ENCODE measurements at regions not wholly inside any gene's neighbourhood (a gene's known extent, or its start where the extent isn't known, plus 50 kb on each side); places are given as distances from the start of the nearest gene placed in this dataset.

- no peak for DNase-seq (ENCODE audit: low spot score)
- FAIRE-seq: no peak
Observed at GRCh38 chr6:110033101-110033500, 55.0 kb downstream of the GPR6 start.

GRCh38 chr6:110033749-110034666 is 55.9 kb downstream of the GPR6 start:
- no peak for DNase-seq (ENCODE audit: low spot score)
- no peak for FAIRE-seq

GRCh38 chr6:110034667-110035036 is 56.5 kb downstream of the GPR6 start:
- no peak for FAIRE-seq
- DNase-seq (ENCODE audit: low spot score): no peak

- no peak for FAIRE-seq
- no peak for DNase-seq (ENCODE audit: low spot score)
Observed at GRCh38 chr6:110035321-110035720, 57.2 kb downstream of the GPR6 start.

- FAIRE-seq (no peak), DNase-seq (ENCODE audit: low spot score) (no peak)
Observed at GRCh38 chr6:110036408-110037302, 58.5 kb downstream of the GPR6 start.

DNA sequence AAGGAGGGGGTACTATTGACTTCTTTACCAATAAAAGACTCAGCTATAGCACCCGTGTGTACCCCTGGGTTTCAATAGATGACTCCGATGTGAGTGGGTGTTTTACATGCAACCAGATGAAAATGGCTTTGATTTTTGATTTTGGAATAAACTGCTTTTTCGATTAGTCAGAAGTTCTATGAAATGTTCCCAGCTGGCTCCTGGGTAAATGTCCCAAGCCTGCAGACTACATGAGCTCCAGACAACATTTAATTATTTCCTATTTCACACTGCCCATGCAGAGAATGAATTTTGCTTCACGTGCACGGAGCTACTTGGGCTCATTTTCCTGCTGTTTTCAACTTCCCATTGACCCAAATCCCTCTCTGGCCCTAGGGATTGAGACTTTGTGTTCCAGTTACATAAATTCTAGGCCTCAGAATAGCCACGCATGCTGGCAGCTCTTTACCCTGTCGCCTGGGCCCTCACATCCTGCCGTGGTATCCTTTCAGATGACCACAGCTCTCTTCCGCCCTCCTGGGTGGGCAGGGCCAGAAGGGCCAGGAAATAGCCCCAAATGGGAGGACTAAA is 59.7 kb downstream of the GPR6 start:
- FAIRE-seq: no peak
- no peak for DNase-seq (ENCODE audit: low spot score)

GRCh38 chr6:110039364-110039980 is 61.4 kb downstream of the GPR6 start:
- FAIRE-seq: no peak
- DNase-seq (ENCODE audit: low spot score): peak; percentile 63

DNA sequence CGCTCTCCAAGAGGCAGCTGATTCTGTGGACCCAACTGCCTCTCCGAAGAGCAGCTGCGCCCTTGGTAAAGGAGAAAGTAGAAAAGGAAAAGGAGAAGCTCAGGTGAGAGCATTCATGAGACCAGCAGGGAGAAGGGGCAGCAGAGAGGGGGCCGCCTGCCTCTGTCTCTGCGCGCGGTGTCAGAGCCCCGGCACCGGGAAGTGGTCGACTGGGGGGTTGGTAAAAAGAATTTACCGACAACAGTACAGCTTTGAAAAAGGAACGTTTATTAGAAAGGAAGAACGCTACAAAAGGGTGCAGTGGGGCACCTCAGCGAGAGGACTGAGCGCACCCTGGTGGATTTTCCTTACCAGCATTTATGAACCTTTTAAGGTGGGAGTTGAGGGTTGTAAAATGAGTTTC is 61.9 kb downstream of the GPR6 start:
- DNase-seq (ENCODE audit: low spot score): no peak
- no peak for FAIRE-seq

GRCh38 chr6:110040716-110041115 is 62.6 kb downstream of the GPR6 start:
- DNase-seq (ENCODE audit: low spot score): no peak
- FAIRE-seq: no peak

DNA sequence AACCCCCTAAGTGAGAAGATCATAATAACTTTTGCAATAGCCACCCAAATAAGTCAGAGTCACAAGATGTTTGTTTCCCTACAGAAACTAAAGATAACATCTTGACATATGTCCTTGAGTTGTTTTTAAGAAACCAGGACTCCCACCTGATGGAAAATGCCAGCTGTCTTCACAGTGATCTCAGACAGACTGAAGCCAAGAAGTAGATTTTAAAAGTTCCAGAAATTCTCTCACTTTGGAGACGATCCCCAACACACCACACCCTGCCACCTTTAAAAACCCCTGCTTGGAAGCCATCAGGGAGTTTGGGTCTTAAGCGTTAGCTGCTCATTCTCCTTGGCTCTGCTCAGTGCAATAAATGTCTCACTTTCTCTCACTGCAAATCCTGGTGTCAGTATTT is 63.0 kb downstream of the GPR6 start:
- FAIRE-seq: no peak
- no peak for DNase-seq (ENCODE audit: low spot score)

GRCh38 chr6:110041830-110042229 is 63.7 kb downstream of the GPR6 start:
- FAIRE-seq: no peak

GRCh38 chr6:110042670-110043296 is 64.7 kb downstream of the GPR6 start:
- no peak for FAIRE-seq
- no peak for DNase-seq (ENCODE audit: low spot score)

More at GRCh38 chr6:110041830-110042229, 63.7 kb downstream of the GPR6 start:
- DNase-seq (ENCODE audit: low spot score): no peak

DNA sequence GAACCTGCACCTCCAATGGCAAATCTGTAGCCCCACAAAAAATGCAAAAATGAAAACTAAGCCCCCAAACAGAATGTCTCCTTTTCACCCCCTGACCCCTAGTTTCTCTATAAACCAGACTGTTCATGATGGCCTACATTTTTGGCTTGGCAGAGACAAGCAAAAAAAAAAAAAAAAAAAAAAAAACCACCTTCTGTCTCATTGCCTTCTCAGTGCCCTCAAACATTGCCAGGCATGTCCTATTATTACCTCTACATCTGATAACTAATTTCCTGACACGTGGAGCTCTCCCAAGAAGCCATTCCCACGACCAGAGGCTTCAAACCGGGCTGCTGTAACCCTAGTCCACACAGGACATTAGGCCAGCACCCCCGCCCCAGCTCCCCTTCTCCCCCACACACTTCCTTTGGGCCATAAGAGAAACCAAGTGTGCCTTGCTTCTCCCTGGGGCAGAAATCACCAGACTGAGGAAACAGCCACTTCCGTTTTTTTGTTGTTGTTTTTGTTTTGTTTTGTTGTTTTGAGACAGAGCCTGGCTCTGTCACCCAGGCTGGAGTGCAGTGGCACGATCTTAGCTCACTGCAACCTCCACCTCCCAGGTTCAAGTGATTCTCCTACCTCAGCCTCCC is 65.4 kb downstream of the GPR6 start:
- FAIRE-seq (no peak), DNase-seq (ENCODE audit: low spot score) (no peak)

DNA sequence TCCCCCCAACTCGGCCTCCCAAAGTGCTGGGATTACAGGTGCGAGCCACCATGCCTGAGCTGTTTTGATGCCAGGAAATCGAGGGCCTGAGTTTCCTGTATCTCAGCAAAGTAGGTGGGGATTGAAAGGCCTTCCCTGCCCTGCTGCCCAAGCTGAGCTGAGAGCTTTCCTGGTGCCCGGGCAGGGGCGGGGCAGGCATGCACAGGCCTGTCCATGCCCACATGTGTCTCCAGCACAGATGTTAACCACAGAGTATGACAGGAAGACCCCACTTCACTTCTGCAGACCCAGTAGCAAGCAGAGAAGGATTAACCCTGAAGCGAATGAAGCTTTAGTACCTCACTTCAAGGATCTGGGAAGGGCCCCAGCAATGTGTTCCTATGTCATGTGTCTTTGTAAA is 66.0 kb downstream of the GPR6 start:
- no peak for DNase-seq (ENCODE audit: low spot score)

GRCh38 chr6:110044622-110045021 is 66.5 kb downstream of the GPR6 start:
- DNase-seq (ENCODE audit: low spot score): no peak

More for the DNA sequence above, 66.0 kb downstream of the GPR6 start:
- no peak for FAIRE-seq

DNA sequence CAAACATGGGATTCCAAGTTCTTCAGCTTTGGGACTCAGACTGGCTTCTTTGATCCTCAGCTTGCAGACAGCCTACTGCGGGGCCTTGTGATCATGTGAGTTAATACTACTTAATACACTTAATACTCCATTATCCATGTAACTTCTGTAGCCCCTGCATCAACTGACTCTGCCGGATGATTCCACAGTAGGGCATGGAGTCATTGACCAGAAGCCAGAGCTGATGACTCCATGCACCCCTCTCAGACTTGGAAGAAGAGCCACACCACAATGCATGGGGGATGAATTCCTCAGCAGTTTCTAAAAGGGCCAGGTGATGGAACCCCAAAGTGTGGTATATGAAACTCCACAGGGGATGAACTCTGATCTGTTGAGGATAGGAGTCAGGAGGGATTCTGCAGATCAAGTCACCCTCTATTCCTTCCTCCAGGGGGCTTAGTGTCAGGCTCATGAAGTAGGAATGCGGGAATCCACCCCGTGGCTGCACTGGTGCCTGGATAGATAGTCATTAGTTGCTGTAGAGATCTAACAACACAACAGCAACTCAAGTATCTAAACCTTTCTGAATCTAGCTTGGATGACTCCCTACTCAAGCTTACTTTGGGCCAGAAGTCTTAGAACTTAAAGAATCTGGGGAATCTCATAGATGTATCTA is 70.2 kb downstream of the GPR6 start:
- no peak for DNase-seq (ENCODE audit: low spot score)

More at GRCh38 chr6:110044622-110045021, 66.5 kb downstream of the GPR6 start:
- FAIRE-seq: no peak

DNA sequence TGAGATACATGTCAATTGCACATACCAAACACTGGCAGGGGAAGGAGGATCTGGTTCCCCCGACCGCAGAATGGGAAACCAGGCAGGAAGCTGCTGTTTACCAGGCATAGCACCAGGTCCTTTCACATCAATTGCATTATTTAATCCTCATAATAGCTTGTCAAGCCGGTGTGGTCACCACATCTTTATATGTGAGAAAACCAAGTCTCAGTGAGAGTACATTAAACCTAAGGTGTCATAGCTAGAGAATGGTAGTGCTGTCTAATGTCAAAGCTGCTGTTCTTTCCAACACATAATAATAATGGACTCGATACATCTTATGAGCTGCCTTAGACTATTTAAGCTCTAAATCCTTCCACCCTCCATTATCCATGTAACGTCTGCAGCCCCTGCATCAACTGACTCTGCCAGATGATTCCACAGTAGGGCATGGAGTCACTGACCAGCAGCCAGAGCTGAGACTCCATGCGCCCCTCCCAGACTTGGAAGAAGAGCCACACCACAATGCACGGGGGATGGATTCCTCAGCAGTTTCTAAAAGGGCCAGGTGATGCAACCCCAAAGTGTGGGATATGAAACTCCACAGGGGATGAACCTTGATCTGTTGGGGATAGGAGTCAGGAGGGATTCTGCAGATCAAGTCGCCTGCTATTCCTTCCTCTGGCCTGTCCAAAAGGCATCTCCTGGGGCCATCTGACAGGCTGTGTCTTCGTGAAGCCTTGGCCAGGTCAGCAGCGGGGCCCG is 71.8 kb downstream of the GPR6 start:
- FAIRE-seq (no peak), DNase-seq (ENCODE audit: low spot score) (no peak)

More for the DNA sequence above, 70.2 kb downstream of the GPR6 start:
- FAIRE-seq: no peak

Data from urothelium cell line (cell line).